ENCODE measurements at regions not wholly inside any gene's neighbourhood (a gene's known extent, or its start where the extent isn't known, plus 50 kb on each side); places are given as distances from the start of the nearest gene placed in this dataset.

GRCh38 chr3:165459924-165460835 lies 264.0 kb upstream of the SLITRK3 start:
- TF ChIP-seq CTCF (IDR thresholded peaks at IDR 0.05) (no peak), POLR2A (IDR thresholded peaks at IDR 0.05) (no peak), POLR2AphosphoS5 (IDR thresholded peaks at IDR 0.05) (no peak), EP300 (IDR thresholded peaks at IDR 0.05) (no peak)
